ENCODE measurements at regions not wholly inside any gene's neighbourhood (a gene's known extent, or its start where the extent isn't known, plus 50 kb on each side); places are given as distances from the start of the nearest gene placed in this dataset.
"Not testable (repeated sequence)": the region's sequence is repeated elsewhere in the genome, so short reads cannot be mapped to it uniquely, and the experiment has no call there.

GRCh38 chr4:151876381-151876988 is 115.7 kb upstream of the GATB start:
- DNase-seq, result no peak

- no peak for DNase-seq
Observed at GRCh38 chr4:151874328-151874727, 113.5 kb upstream of the GATB start.

- DNase-seq, result no peak
Observed at GRCh38 chr4:151866592-151866918, 105.7 kb upstream of the GATB start.

- DNase-seq, result no peak
Observed at GRCh38 chr4:151865744-151866591, 105.2 kb upstream of the GATB start.

- DNase-seq, result no peak
Observed at GRCh38 chr4:151865312-151865711, 104.5 kb upstream of the GATB start.

- DNase-seq, result no peak
Observed at GRCh38 chr4:151864068-151864467, 103.3 kb upstream of the GATB start.

GRCh38 chr4:151862766-151863165 is 102.0 kb upstream of the GATB start:
- DNase-seq, result no peak

- no peak for DNase-seq
Observed at GRCh38 chr4:151860561-151861093, 99.8 kb upstream of the GATB start.

GRCh38 chr4:151859641-151860040 is 98.8 kb upstream of the GATB start:
- no peak for DNase-seq

- no peak for DNase-seq
Observed at GRCh38 chr4:151858356-151858755, 97.5 kb upstream of the GATB start.

GRCh38 chr4:151857368-151857767 is 96.6 kb upstream of the GATB start:
- DNase-seq, result no peak

- DNase-seq, result no peak
Observed at GRCh38 chr4:151855747-151856146, 94.9 kb upstream of the GATB start.

- no peak for DNase-seq
Observed at GRCh38 chr4:151854731-151855130, 93.9 kb upstream of the GATB start.

GRCh38 chr4:151853034-151853433 is 92.2 kb upstream of the GATB start:
- no peak for DNase-seq

- DNase-seq, result no peak
Observed at GRCh38 chr4:151852202-151852601, 91.4 kb upstream of the GATB start.

GRCh38 chr4:151851354-151851753 is 90.5 kb upstream of the GATB start:
- DNase-seq, result no peak

GRCh38 chr4:151850791-151851213 is 90.0 kb upstream of the GATB start:
- no peak for DNase-seq

- DNase-seq, result not testable (repeated sequence)
Observed at GRCh38 chr4:151845551-151845950, 84.7 kb upstream of the GATB start.

GRCh38 chr4:151842430-151843079 is 81.7 kb upstream of the GATB start:
- no peak for DNase-seq

- no peak for DNase-seq
Observed at GRCh38 chr4:151841107-151841506, 80.3 kb upstream of the GATB start.

- DNase-seq, result no peak
Observed at GRCh38 chr4:151835467-151835866, 74.7 kb upstream of the GATB start.

- DNase-seq, result no peak
Observed at GRCh38 chr4:151833174-151833573, 72.4 kb upstream of the GATB start.

GRCh38 chr4:151831526-151831925 is 70.7 kb upstream of the GATB start:
- no peak for DNase-seq

- DNase-seq, result no peak
Observed at GRCh38 chr4:151830168-151830567, 69.4 kb upstream of the GATB start.
